Parathyroid adenoma (tissue), 2 donors: ENCODE measurements at regions not wholly inside any gene's neighbourhood (a gene's known extent, or its start where the extent isn't known, plus 50 kb on each side); places are given as distances from the start of the nearest gene placed in this dataset.

Source experiments
- H2AFZ ChIP-seq: fragments of 300-600 bp; sonication (generic); one replicate; pipeline ENCODE4 v1.7.0; 2017; ENCODE audit warnings: antibody characterized with exemption, mild to moderate bottlenecking
- H3K27ac ChIP-seq: fragments of 300-600 bp; sonication (generic); one replicate; pipeline ENCODE4 v1.7.0; 2017
- H3K27me3 ChIP-seq: fragments of 300-600 bp; sonication (generic); one replicate; pipeline ENCODE4 v1.7.0; 2017; ENCODE audit warnings: low read length; ENCODE audit not compliant: control insufficient read depth, insufficient read depth
- H3K36me3 ChIP-seq: fragments of 300-600 bp; sonication (generic); one replicate; pipeline ENCODE4 v1.7.0; 2017; ENCODE audit warnings: low read length; ENCODE audit not compliant: control insufficient read depth, insufficient read depth
- H3K4me1 ChIP-seq: fragments of 300-600 bp; sonication (generic); one replicate; pipeline ENCODE4 v1.7.0; 2017; ENCODE audit warnings: control low read depth
- H3K4me2 ChIP-seq: fragments of 300-600 bp; sonication (generic); one replicate; pipeline ENCODE4 v1.7.0; 2017; ENCODE audit warnings: low read length
- H3K4me3 ChIP-seq: fragments of 300-600 bp; sonication (generic); one replicate; pipeline ENCODE4 v1.7.0; 2017; ENCODE audit warnings: low read depth, low read length
- H3K79me2 ChIP-seq: fragments of 300-600 bp; sonication (generic); one replicate; pipeline ENCODE4 v1.7.0; 2017; ENCODE audit warnings: control low read depth
- H3K9ac ChIP-seq: fragments of 300-600 bp; sonication (generic); one replicate; pipeline ENCODE4 v1.7.0; 2017; ENCODE audit warnings: mild to moderate bottlenecking
- H3K9me3 ChIP-seq: fragments of 300-600 bp; sonication (generic); one replicate; pipeline ENCODE4 v1.7.0; 2017; ENCODE audit warnings: low read length; ENCODE audit not compliant: control insufficient read depth
- TF ChIP-seq, protein P1 (sequence below): fragments of 300-600 bp; sonication (generic); IDR thresholded peaks from one replicate; pipeline ENCODE4 v1.7.0; 2017; ENCODE audit warnings: antibody characterized with exemption, mild to moderate bottlenecking
- donor health status: primary hyperparathyroidism.

DNA sequence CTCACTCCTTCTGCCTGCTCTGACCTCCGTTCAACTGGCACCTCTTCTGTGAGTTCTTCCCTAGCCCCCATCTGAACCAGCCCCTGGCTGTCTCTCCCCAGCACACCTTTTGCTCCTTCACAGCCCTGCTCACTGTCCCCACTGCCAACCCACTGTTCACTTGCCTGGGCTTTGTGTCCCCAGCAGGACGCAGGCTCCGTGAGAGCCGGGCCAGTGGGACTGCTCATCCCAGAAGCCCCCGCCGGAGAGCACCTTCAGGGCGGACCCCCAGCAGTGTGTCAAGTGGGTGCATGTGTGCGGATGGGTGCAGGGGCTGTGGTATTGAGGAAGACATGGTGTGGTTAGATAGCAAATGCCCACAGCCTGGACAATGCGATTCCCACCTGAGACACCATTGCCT lies 148.4 kb upstream of the RNF32 start:
- Histone ChIP-seq H3K4me2 (no peak overlapping the region), H2AFZ (no peak overlapping the region), H3K4me1 (no peaks in the 10 kb centered on the region), H3K9me3 (no peaks in the 10 kb centered on the region), H3K4me3 (no peak overlapping the region), H3K79me2 (no peaks in the 10 kb centered on the region), H3K27ac (no peak overlapping the region), H3K27me3 (peaks cover 3% of the 10 kb centered on the region), H3K9ac (no peak overlapping the region), H3K36me3 (no peaks in the 10 kb centered on the region)
- TF ChIP-seq, protein P1, sequence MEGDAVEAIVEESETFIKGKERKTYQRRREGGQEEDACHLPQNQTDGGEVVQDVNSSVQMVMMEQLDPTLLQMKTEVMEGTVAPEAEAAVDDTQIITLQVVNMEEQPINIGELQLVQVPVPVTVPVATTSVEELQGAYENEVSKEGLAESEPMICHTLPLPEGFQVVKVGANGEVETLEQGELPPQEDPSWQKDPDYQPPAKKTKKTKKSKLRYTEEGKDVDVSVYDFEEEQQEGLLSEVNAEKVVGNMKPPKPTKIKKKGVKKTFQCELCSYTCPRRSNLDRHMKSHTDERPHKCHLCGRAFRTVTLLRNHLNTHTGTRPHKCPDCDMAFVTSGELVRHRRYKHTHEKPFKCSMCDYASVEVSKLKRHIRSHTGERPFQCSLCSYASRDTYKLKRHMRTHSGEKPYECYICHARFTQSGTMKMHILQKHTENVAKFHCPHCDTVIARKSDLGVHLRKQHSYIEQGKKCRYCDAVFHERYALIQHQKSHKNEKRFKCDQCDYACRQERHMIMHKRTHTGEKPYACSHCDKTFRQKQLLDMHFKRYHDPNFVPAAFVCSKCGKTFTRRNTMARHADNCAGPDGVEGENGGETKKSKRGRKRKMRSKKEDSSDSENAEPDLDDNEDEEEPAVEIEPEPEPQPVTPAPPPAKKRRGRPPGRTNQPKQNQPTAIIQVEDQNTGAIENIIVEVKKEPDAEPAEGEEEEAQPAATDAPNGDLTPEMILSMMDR, result no peak

GRCh38 chr7:156491435-156491834 lies 149.1 kb upstream of the RNF32 start:
- Histone ChIP-seq H3K4me2 (no peak overlapping the region), H3K4me1 (no peaks in the 10 kb centered on the region), H3K79me2 (no peaks in the 10 kb centered on the region), H3K4me3 (no peak overlapping the region), H3K9me3 (no peaks in the 10 kb centered on the region), H2AFZ (no peak overlapping the region), H3K9ac (no peak overlapping the region), H3K27me3 (peaks cover 3% of the 10 kb centered on the region), H3K27ac (no peak overlapping the region), H3K36me3 (no peaks in the 10 kb centered on the region)
- TF ChIP-seq, protein P1, result no peak

DNA sequence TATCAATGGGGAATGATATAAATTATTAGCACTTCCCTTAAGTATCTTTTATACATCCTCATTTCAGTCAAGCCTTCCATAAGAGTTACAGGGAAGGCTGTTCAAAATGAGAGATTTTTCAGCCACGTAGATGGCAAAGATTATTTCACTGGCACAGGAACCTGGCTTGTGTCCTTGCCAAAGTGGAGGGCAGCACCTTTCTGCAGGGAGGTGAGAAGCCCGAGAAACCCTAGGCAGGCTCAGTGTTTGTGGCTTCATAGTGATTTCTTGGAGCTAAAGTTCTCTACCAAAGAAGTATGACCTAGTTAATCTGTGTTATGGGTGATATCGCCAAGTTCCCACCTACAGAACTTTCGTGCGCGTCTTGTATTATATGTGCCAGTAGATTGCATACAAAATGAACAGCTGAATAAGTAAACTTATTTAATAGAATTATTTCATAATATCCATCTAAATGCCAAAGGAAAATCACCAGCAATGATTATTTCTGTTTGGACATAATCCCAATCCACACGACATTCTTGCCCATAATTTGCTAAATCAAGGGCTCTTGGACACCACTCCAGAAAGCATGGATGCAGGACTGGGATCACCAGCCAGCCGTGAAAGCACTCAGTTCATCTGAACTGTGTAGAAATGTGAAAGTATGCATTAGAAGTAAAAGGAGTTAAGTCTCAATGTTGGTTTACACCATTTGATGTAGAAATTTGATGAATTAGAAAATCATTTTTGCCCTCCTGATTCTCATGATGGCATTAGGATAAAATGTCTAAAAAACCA lies 150.4 kb upstream of the RNF32 start:
- TF ChIP-seq, protein P1, result no peak
- Histone ChIP-seq H3K4me2 (no peak overlapping the region), H3K27me3 (peaks cover 3% of the 10 kb centered on the region), H3K36me3 (no peaks in the 10 kb centered on the region), H3K9ac (no peak overlapping the region), H2AFZ (no peak overlapping the region), H3K27ac (no peak overlapping the region), H3K9me3 (no peaks in the 10 kb centered on the region), H3K79me2 (no peaks in the 10 kb centered on the region), H3K4me1 (no peaks in the 10 kb centered on the region), H3K4me3 (no peak overlapping the region)

- Histone ChIP-seq H3K4me1 (no peaks in the 10 kb centered on the region), H2AFZ (no peak overlapping the region), H3K9ac (no peak overlapping the region), H3K27ac (no peak overlapping the region), H3K79me2 (no peaks in the 10 kb centered on the region), H3K27me3 (peaks cover 3% of the 10 kb centered on the region), H3K9me3 (no peaks in the 10 kb centered on the region), H3K36me3 (no peaks in the 10 kb centered on the region), H3K4me3 (no peak overlapping the region), H3K4me2 (no peak overlapping the region)
- TF ChIP-seq, protein P1, result no peak
Observed at GRCh38 chr7:156487811-156488533, 152.6 kb upstream of the RNF32 start.
